ENCODE measurements at regions not wholly inside any gene's neighbourhood (a gene's known extent, or its start where the extent isn't known, plus 50 kb on each side); places are given as distances from the start of the nearest gene placed in this dataset.

DNA sequence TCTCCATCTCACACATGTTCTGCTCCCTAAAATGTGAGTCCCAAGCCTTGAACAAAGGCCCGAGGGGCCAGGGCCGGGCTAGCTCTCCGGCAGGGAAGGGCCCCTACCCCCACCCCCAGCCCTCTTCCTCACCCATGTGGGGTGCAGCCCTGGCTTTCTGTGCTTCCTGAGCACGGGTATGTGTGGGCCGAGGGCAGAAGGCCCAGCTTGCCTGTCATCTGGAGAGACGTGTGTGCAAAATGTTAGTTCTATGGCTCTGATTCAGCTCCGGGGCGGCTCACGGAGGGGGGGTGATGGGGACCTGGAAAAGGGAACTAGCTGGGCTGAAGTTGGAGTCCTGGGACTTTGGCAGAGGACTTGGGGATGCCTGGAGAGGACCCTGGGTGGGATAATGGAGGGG is 90.3 kb upstream of the ARAP3 start:
- TF ChIP-seq RAD21 (conservative IDR thresholded peaks at IDR 0.05) (no peak), REST (IDR thresholded peaks at IDR 0.05; ENCODE audit: borderline replicate concordance) (no peak), EP300 (conservative IDR thresholded peaks at IDR 0.05; ENCODE audit: poor library complexity, severe bottlenecking) (no peak), POLR2AphosphoS5 (IDR thresholded peaks at IDR 0.05) (no peak), EZH2 (IDR thresholded peaks at IDR 0.05; ENCODE audit: borderline replicate concordance, insufficient read depth, low read length, poor library complexity, severe bottlenecking) (no peak), MXI1 (conservative IDR thresholded peaks at IDR 0.05; ENCODE audit: poor library complexity, severe bottlenecking) (no peak), TAF1 (IDR thresholded peaks at IDR 0.05; ENCODE audit: low read depth) (no peak), SMC3 (conservative IDR thresholded peaks at IDR 0.05; ENCODE audit: poor library complexity) (no peak)
- TF ChIP-seq, protein P1, sequence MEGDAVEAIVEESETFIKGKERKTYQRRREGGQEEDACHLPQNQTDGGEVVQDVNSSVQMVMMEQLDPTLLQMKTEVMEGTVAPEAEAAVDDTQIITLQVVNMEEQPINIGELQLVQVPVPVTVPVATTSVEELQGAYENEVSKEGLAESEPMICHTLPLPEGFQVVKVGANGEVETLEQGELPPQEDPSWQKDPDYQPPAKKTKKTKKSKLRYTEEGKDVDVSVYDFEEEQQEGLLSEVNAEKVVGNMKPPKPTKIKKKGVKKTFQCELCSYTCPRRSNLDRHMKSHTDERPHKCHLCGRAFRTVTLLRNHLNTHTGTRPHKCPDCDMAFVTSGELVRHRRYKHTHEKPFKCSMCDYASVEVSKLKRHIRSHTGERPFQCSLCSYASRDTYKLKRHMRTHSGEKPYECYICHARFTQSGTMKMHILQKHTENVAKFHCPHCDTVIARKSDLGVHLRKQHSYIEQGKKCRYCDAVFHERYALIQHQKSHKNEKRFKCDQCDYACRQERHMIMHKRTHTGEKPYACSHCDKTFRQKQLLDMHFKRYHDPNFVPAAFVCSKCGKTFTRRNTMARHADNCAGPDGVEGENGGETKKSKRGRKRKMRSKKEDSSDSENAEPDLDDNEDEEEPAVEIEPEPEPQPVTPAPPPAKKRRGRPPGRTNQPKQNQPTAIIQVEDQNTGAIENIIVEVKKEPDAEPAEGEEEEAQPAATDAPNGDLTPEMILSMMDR (IDR thresholded peaks at IDR 0.05; ENCODE audit: poor library complexity, severe bottlenecking), result no peak

All from neural cell (in vitro differentiated cells).